GM21825 (cell line): ENCODE measurements at regions not wholly inside any gene's neighbourhood (a gene's known extent, or its start where the extent isn't known, plus 50 kb on each side); places are given as distances from the start of the nearest gene placed in this dataset.
"Not testable (repeated sequence)": the region's sequence is repeated elsewhere in the genome, so short reads cannot be mapped to it uniquely, and the experiment has no call there.

Experiments
- ATAC-seq: cut with Tn5 transposase; IDR thresholded peaks from one replicate; pipeline ENCODE4 v1.9.1; 2021; ENCODE audit warnings: mild to moderate bottlenecking, moderate library complexity; ENCODE audit not compliant: unreplicated experiment

DNA sequence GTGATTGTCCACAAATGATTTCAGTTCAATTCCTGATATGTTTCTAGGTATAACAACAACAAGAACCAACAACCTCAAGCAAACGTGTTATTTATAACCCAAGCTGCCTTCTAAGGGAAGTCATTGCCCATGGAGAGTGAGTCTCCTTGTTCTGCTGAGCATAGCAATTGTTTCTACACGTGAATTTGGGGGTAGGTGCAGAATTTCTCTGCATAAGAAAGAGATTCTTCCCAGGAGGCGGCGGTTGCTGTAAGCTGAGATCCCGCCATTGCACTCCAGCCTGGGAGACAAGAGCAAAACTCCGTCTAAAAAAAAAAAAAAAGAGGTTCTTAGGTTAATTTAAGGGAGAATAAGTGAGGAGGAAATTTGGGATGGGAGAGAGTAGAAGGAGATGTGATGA is 226.5 kb upstream of the PELI2 start:
- ATAC-seq: no peak

- no peak for ATAC-seq
Observed at GRCh38 chr14:55892906-55893305, 225.3 kb upstream of the PELI2 start.

GRCh38 chr14:55893705-55894104 is 224.5 kb upstream of the PELI2 start:
- no peak for ATAC-seq

DNA sequence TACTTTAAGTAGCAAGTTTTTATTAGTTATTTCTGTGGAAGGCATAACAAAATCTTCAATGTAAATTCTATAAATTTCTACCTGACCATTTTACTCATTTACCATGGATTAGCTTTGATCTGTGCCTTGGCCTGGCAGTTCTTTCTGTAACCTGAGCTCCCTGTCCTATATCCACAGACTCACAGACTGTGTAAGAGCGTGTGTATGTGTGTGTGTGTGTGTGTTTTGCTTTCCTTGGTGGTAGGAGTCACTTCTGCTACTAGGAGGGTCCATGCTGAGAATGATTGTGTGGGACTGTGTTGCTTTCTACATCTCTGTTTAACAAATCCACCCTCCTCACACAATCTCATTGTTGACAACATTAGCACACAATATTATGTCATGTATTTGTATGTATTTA is 221.2 kb upstream of the PELI2 start:
- ATAC-seq: no peak

GRCh38 chr14:55898938-55899337 is 219.3 kb upstream of the PELI2 start:
- no peak for ATAC-seq

- no peak for ATAC-seq
Observed at GRCh38 chr14:55899531-55899930, 218.7 kb upstream of the PELI2 start.

GRCh38 chr14:55900749-55901148 is 217.5 kb upstream of the PELI2 start:
- ATAC-seq: no peak

DNA sequence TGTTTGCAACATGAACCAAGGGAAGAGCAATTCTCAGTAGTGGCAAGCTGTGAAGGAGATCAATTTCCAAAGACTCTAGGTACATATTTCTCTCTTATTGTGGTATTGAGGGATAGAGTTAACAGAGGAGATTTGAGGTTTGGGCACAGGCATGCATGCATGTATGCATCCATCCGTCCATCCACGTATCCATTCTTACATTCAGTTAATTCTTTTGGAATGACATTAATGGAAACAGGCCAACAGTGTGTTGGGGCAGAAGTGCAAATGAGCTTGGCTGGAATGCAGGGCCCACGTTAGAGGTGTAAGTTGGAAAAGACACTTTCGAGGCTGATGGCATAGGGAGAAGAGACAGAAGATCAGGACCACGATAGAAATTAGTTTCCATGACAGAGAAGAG is 216.9 kb upstream of the PELI2 start:
- ATAC-seq: no peak

DNA sequence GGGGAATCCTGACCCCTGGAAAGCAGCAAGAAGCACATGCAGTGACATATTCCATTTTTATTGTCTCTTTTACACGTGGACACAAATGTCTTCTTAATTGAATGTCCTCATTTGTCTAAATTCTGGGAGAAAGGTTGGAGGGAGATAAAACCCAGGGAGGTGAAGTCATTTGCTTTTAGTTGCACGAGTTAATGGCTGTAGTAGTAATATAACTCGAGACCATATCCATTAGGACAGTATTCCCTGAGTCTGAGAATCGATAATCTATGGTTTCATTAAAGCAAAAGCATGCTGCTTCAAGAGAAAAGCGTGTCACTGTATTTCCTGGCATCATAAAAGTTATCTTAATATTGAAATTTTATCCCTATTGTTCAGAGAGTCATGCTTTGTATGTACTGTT is 216.0 kb upstream of the PELI2 start:
- ATAC-seq: no peak

GRCh38 chr14:55904086-55904485 is 214.1 kb upstream of the PELI2 start:
- no peak for ATAC-seq

- no peak for ATAC-seq
Observed at GRCh38 chr14:55908106-55908505, 210.1 kb upstream of the PELI2 start.

- no peak for ATAC-seq
Observed at GRCh38 chr14:55909879-55910278, 208.3 kb upstream of the PELI2 start.

DNA sequence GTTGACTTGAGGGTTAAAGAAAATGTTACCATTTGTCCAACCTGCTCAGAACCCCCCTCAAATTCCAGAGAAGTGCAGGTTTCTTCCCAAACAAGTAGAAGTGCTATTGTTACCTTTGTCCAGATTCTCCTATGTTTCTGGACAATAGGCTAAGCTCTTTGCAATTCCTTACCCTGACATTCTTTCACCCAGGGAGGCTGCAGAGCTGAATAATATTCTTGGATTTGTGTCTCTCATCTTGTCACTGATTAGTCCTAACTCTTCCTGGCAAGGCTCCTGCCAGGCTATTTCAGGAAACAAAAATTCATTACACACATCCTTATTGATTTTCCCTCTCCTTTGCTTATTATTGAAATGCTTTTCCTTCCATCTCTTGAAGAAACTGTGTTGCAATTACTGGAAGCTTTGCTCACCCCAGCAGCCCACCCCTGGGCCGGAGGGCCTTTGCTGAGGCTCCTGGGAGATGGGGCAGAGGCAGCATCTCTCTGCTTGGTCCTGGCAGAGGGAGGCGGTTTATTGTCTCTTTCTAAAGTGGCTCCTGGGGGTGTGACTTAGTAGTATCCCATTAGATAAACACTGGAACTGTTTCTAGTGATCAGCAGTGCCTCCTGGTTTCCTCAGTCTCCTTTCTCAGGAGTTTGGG is 207.5 kb upstream of the PELI2 start:
- no peak for ATAC-seq

GRCh38 chr14:55911776-55912175 is 206.4 kb upstream of the PELI2 start:
- no peak for ATAC-seq

- ATAC-seq: no peak
Observed at GRCh38 chr14:55912344-55912743, 205.9 kb upstream of the PELI2 start.

DNA sequence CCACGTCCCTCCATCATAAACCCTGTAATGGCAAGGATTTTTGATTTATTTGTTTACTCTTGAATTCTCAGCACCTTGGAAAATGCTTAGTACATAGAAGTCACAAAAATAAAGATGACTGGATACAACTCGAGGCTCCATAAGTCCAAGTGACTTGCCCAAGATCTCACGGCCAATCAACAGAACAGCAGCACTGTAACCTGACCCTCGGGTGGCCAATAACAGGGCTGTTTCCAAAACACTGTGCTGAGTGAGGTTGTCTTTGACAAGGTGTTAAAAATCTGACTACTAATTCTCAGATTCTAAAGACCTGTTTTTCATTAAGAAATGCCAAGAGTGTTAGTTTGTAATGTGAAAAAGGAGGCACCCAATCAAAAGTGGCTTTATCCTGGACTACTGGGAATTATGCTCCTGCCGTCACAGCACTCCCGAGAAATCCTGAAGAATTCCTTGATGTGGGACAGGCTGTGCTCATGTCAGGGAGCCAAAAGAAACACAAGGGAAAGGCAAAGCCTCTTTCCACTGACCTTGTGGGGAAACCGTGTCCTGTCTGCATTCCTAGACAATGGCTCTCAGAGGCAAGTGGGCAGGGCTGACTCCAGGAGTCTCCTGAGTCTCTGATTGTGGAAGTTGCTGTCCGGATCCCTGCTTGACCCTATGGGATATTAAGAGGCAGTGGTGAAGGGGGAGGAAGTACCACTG is 204.7 kb upstream of the PELI2 start:
- ATAC-seq: no peak

- ATAC-seq: no peak
Observed at GRCh38 chr14:55914771-55915170, 203.4 kb upstream of the PELI2 start.

GRCh38 chr14:55915456-55915855 is 202.8 kb upstream of the PELI2 start:
- no peak for ATAC-seq

- ATAC-seq: not testable (repeated sequence)
Observed at GRCh38 chr14:55919800-55920199, 198.4 kb upstream of the PELI2 start.

- ATAC-seq: no peak
Observed at GRCh38 chr14:55921511-55921910, 196.7 kb upstream of the PELI2 start.

DNA sequence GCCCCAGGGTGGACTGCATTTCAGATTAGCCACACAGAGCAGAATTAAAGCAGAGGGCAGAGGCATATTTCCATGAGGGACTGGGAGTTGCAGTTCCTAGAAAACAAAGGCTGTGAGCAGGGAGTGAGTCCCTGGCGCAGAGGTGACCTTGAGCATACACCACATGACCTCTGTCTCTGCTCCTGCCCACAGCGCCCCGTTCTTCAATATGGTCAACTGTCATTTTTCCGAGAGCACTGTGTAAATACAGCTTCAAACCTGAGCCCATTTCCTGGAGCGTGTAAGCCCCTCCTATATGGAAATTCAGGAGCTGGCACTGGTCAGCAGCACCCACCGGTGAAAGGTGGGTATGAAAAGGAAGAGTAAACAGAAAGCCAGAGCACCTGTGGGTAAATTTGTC is 192.2 kb upstream of the PELI2 start:
- no peak for ATAC-seq

- ATAC-seq: no peak
Observed at GRCh38 chr14:55927028-55927427, 191.2 kb upstream of the PELI2 start.

GRCh38 chr14:55928276-55928675 is 189.9 kb upstream of the PELI2 start:
- ATAC-seq: no peak
